ENCODE measurements at regions not wholly inside any gene's neighbourhood (a gene's known extent, or its start where the extent isn't known, plus 50 kb on each side); places are given as distances from the start of the nearest gene placed in this dataset.

DNA sequence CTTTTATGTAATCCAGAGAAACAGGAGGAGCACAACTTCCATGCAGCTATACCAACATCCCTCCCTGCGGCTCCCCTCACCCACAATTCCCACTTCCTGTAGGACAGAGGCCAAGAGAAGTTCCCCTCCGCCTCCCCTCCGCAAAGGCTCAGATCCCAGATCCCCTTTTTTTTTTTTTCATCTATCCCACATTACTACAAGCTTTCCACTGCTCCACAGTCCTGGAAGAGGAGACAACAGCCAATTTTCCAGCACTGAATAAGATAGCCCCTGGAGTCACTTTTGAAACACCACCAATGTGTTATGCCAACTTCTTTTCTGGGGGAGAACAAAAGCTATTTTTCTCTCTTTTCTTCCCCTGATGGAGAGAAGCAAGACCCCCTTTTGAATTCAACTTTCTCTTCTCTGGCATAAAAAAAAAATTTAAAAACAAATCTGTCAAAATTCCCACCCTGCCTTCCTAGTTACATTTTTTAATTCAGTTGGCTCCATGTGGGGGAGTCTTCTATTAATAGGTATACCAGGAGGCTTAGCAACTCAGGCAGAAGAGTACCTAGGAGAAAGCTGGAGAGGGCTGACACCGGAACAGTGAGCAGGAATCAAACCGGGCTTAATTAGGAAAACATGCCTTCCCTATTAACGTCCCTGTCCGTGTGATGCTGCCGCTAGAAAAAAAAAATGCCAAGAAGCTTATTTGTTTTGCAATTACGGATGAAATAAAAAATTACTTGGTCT lies 543.4 kb downstream of the BUD13 start:
- Histone ChIP-seq H3K36me3 (replicated peaks in 1 of 2; ENCODE audit: control insufficient read depth in 1 of 2, insufficient read depth in 2 of 2, low read length in 2 of 2) (no peaks in the 10 kb centered on the region), H4K20me1 (ENCODE audit: insufficient read depth, low read length) (no peaks in the 10 kb centered on the region), H3K9me3 (replicated peaks in 1 of 2; ENCODE audit: control insufficient read depth in 1 of 2, insufficient read depth in 1 of 2, low read length in 2 of 2) (no peaks in the 10 kb centered on the region), H3K4me3 (replicated peaks in 1 of 3; ENCODE audit: low read depth in 2 of 3, low read length in 3 of 3) (no peak overlapping the region), H3K27me3 (ENCODE audit: control insufficient read depth in 2 of 2, insufficient read depth in 2 of 2, low read length in 2 of 2) (no peaks in the 10 kb centered on the region), H3K4me1 (ENCODE audit: control insufficient read depth in 1 of 2, insufficient read depth in 2 of 2, low read length in 2 of 2) (no peaks in the 10 kb centered on the region), H3K4me2 (replicated peaks; ENCODE audit: extremely low read depth, low read length, poor library complexity, severe bottlenecking) (no peak overlapping the region), H3K9ac (ENCODE audit: insufficient read depth, low read length, poor library complexity, severe bottlenecking) (no peak overlapping the region), H3K79me2 (ENCODE audit: insufficient read depth, low read length) (no peaks in the 10 kb centered on the region), H2AFZ (ENCODE audit: insufficient read depth, low read depth, low read length, poor library complexity, severe bottlenecking) (no peak overlapping the region), H3K27ac (ENCODE audit: low read depth in 1 of 2, low read length in 2 of 2) (no peak overlapping the region)
- peaks cover 0 to 3% (median 0%) of the 10 kb centered on the region in 7 donors for H3K9me3 Mint-ChIP-seq
- TF ChIP-seq, protein P1, sequence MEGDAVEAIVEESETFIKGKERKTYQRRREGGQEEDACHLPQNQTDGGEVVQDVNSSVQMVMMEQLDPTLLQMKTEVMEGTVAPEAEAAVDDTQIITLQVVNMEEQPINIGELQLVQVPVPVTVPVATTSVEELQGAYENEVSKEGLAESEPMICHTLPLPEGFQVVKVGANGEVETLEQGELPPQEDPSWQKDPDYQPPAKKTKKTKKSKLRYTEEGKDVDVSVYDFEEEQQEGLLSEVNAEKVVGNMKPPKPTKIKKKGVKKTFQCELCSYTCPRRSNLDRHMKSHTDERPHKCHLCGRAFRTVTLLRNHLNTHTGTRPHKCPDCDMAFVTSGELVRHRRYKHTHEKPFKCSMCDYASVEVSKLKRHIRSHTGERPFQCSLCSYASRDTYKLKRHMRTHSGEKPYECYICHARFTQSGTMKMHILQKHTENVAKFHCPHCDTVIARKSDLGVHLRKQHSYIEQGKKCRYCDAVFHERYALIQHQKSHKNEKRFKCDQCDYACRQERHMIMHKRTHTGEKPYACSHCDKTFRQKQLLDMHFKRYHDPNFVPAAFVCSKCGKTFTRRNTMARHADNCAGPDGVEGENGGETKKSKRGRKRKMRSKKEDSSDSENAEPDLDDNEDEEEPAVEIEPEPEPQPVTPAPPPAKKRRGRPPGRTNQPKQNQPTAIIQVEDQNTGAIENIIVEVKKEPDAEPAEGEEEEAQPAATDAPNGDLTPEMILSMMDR (IDR thresholded peaks at IDR 0.05) = no peak
- no peak for DNase-seq
- no peaks in the 10 kb centered on the region for H3K4me1 Mint-ChIP-seq
- intact Hi-C loops (cut with micrococcal nuclease) = loop anchor here in 1 of 2 donors (10.0 kb wide), 1 partner anchor 905 kb away; no protein-coding TSS in a partner anchor
- H3K27ac Mint-ChIP-seq = no peak overlapping the region
- no peaks in the 10 kb centered on the region for H3K36me3 Mint-ChIP-seq
- 88% methylated on average over 2 of the region's 9 CpGs for WGBS (ENCODE audit: insufficient coverage)
- peaks cover 2 to 16% (median 7%) of the 10 kb centered on the region in 3 donors for H3K27me3 Mint-ChIP-seq (ENCODE audit: low read depth in 3 of 3)
- no peak overlapping the region for H3K4me3 Mint-ChIP-seq

DNA sequence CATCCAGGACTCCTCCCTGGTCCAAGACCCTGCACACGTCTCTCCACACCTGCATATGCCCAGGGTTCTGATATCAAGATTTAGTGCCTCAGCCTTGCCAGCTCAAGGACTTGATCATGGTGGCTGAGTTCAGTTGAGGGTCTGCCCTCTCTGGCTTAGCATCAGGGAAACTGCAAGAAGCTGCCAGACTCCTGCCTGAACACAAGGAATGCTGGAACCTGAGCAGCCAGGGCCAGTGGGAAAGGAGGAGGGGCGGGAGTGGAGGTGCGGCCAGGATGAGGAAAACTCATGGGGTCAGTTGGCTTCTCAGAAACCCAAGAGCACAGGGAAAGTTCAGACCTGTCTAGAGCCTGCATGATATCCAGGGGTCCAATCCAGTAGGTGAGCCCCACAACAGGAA lies 546.1 kb downstream of the BUD13 start:
- no peaks in the 10 kb centered on the region for H3K36me3 ChIP-seq (replicated peaks in 1 of 2; ENCODE audit: control insufficient read depth in 1 of 2, insufficient read depth in 2 of 2, low read length in 2 of 2)
- peaks cover 0 to 3% (median 0%) of the 10 kb centered on the region in 7 donors for H3K9me3 Mint-ChIP-seq
- no peak overlapping the region for H3K9ac ChIP-seq (ENCODE audit: insufficient read depth, low read length, poor library complexity, severe bottlenecking)
- H3K4me1 Mint-ChIP-seq = no peaks in the 10 kb centered on the region
- WGBS (ENCODE audit: insufficient coverage) = 88% methylated on average over 3 of the region's 3 CpGs
- H3K9me3 ChIP-seq (replicated peaks in 1 of 2; ENCODE audit: control insufficient read depth in 1 of 2, insufficient read depth in 1 of 2, low read length in 2 of 2) = no peaks in the 10 kb centered on the region
- H3K79me2 ChIP-seq (ENCODE audit: insufficient read depth, low read length) = no peaks in the 10 kb centered on the region
- H4K20me1 ChIP-seq (ENCODE audit: insufficient read depth, low read length) = no peaks in the 10 kb centered on the region
- no peak overlapping the region for H2AFZ ChIP-seq (ENCODE audit: insufficient read depth, low read depth, low read length, poor library complexity, severe bottlenecking)
- no peak overlapping the region for H3K27ac Mint-ChIP-seq
- peaks cover 4 to 13% (median 7%) of the 10 kb centered on the region in 3 donors for H3K27me3 Mint-ChIP-seq (ENCODE audit: low read depth in 3 of 3)
- no peak overlapping the region for H3K4me3 Mint-ChIP-seq
- DNase-seq = no peak
- TF ChIP-seq, protein P1 (IDR thresholded peaks at IDR 0.05) = no peak
- H3K4me2 ChIP-seq (replicated peaks; ENCODE audit: extremely low read depth, low read length, poor library complexity, severe bottlenecking) = no peak overlapping the region
- no peaks in the 10 kb centered on the region for H3K4me1 ChIP-seq (ENCODE audit: control insufficient read depth in 1 of 2, insufficient read depth in 2 of 2, low read length in 2 of 2)
- H3K4me3 ChIP-seq (replicated peaks in 1 of 3; ENCODE audit: low read depth in 2 of 3, low read length in 3 of 3) = no peak overlapping the region
- H3K27ac ChIP-seq (ENCODE audit: low read depth in 1 of 2, low read length in 2 of 2) = no peak overlapping the region
- no peaks in the 10 kb centered on the region for H3K27me3 ChIP-seq (ENCODE audit: control insufficient read depth in 2 of 2, insufficient read depth in 2 of 2, low read length in 2 of 2)
- intact Hi-C loops (cut with micrococcal nuclease) = loop anchor here in 1 of 2 donors (10.0 kb wide), 1 partner anchor 902 kb away; no protein-coding TSS in a partner anchor
- no peaks in the 10 kb centered on the region for H3K36me3 Mint-ChIP-seq

Measured in CD14-positive monocyte (primary cell).